HS-5 (cell line): ENCODE measurements at regions not wholly inside any gene's neighbourhood (a gene's known extent, or its start where the extent isn't known, plus 50 kb on each side); places are given as distances from the start of the nearest gene placed in this dataset.
"Not testable (repeated sequence)": the region's sequence is repeated elsewhere in the genome, so short reads cannot be mapped to it uniquely, and the experiment has no call there.

Experiments used
- DNase-seq: peaks from one replicate; pipeline ENCODE4 v3.0.0-alpha.2; 2012; ENCODE audit warnings: low read depth

GRCh38 chrX:44096666-44097065 lies 123.5 kb upstream of the NDP start:
- DNase-seq: no peak

- no peak for DNase-seq
These were observed 121.8 kb upstream of the NDP start for GRCh38 chrX:44094821-44095530.

GRCh38 chrX:44093431-44093830 lies 120.2 kb upstream of the NDP start:
- DNase-seq: no peak

GRCh38 chrX:44092778-44093177 lies 119.6 kb upstream of the NDP start:
- DNase-seq: no peak

GRCh38 chrX:44088510-44089144 lies 115.4 kb upstream of the NDP start:
- no peak for DNase-seq

GRCh38 chrX:44085209-44085608 lies 112.0 kb upstream of the NDP start:
- no peak for DNase-seq

GRCh38 chrX:44082829-44083228 lies 109.6 kb upstream of the NDP start:
- DNase-seq: no peak

GRCh38 chrX:44080083-44080482 lies 106.9 kb upstream of the NDP start:
- no peak for DNase-seq

- DNase-seq: no peak
These were observed 99.4 kb upstream of the NDP start for GRCh38 chrX:44072631-44073030.

- DNase-seq: peak; percentile 44
These were observed 98.8 kb upstream of the NDP start for GRCh38 chrX:44071847-44072551.

GRCh38 chrX:44071070-44071645 lies 98.0 kb upstream of the NDP start:
- no peak for DNase-seq

GRCh38 chrX:44068043-44068442 lies 94.9 kb upstream of the NDP start:
- DNase-seq: no peak

GRCh38 chrX:44063606-44064005 lies 90.4 kb upstream of the NDP start:
- no peak for DNase-seq

GRCh38 chrX:44062840-44063239 lies 89.7 kb upstream of the NDP start:
- no peak for DNase-seq

GRCh38 chrX:44061968-44062614 lies 88.9 kb upstream of the NDP start:
- no peak for DNase-seq

GRCh38 chrX:44060221-44060620 lies 87.0 kb upstream of the NDP start:
- DNase-seq: no peak

GRCh38 chrX:44058339-44058738 lies 85.1 kb upstream of the NDP start:
- no peak for DNase-seq

GRCh38 chrX:44055638-44056037 lies 82.4 kb upstream of the NDP start:
- no peak for DNase-seq

- no peak for DNase-seq
These were observed 81.8 kb upstream of the NDP start for GRCh38 chrX:44054863-44055601.

- DNase-seq: not testable (repeated sequence)
These were observed 71.9 kb upstream of the NDP start for GRCh38 chrX:44045106-44045505.

- DNase-seq: no peak
These were observed 70.3 kb upstream of the NDP start for GRCh38 chrX:44043496-44043895.

- DNase-seq: no peak
These were observed 69.6 kb upstream of the NDP start for GRCh38 chrX:44042751-44043150.
